HCT116 (cell line): ENCODE measurements at regions not wholly inside any gene's neighbourhood (a gene's known extent, or its start where the extent isn't known, plus 50 kb on each side); places are given as distances from the start of the nearest gene placed in this dataset.

ENCODE experiments used
- ATAC-seq: fragments of 200-7000 bp; cut with Tn5 transposase; 2 replicates; pipeline ENCODE4 v1.9.1; 2020; ENCODE audit warnings: mild to moderate bottlenecking, moderate library complexity
- BruUV-seq: library from RNA; stranded (reverse); fragments of 400-500 nt; replicated peaks from 2 replicates; lab custom pipeline; 2021; lab: Mats Ljungman, UMichigan
- CTCF ChIA-PET: fragments of 300-600 bp; sonication (Branson Sonifier 250); formaldehyde crosslinking; loops from one replicate; lab custom pipeline; 2021; ENCODE audit warnings: antibody characterized with exemption; lab: Charles Lee
- POLR2A ChIA-PET: fragments of 300-600, 350-600 bp; sonication (Branson Sonifier 250); formaldehyde crosslinking; loops from one replicate; lab custom pipeline; 2021; ENCODE audit warnings: antibody characterized with exemption; lab: Charles Lee
- RAD21 ChIA-PET, 2 experiments: fragments of 300-600 bp; sonication (Branson Sonifier 250); formaldehyde crosslinking; loops; one replicate each; lab custom pipeline; 2023; ENCODE audit warnings: low total read pairs in 2 of 2; ENCODE audit not compliant: uncharacterized antibody in 2 of 2, unreplicated experiment in 2 of 2, low non-redundant PET in 1 of 2; lab: Charles Lee
- DNase-seq: peaks from one replicate; pipeline ENCODE4 v3.0.0-alpha.2; 2010; ENCODE audit warnings: low read depth, low spot score
- H2AFZ ChIP-seq: fragments of 200-600 bp; shearing (Covaris generic), sonication (generic); 2 replicates; pipeline ENCODE4 v1.6.1; 2017; ENCODE audit warnings: low read depth, mixed run types, mixed read lengths, antibody characterized with exemption, low read length; ENCODE audit not compliant: poor library complexity, severe bottlenecking
- H3K27ac ChIP-seq: 2 replicates; pipeline ENCODE4 v1.5.1; 2012; ENCODE audit warnings: low read depth, low read length
- H3K27me3 ChIP-seq: fragments of 200-600 bp; sonication (generic); 2 replicates; pipeline ENCODE4 v1.6.1; 2016; ENCODE audit warnings: mixed run types, low read length, mixed read lengths; ENCODE audit not compliant: insufficient read depth
- H3K36me3 ChIP-seq, 2 experiments: fragments of 200-500 bp in 1 of 2; fragments of 200-600 bp in 1 of 2; sonication (Bioruptor generic) in 1 of 2; sonication (generic) in 1 of 2; 2 replicates each; pipeline versions ENCODE4 v1.5.1 to v1.6.1; 2014 to 2016; ENCODE audit warnings: low read length in 2 of 2, inconsistent platforms in 1 of 2, mixed read lengths in 1 of 2, mixed run types in 1 of 2; ENCODE audit not compliant: insufficient read depth in 2 of 2, control insufficient read depth in 1 of 2
- H3K4me1 ChIP-seq, 2 experiments: fragments of 200-600 bp in 1 of 2; sonication (generic) in 1 of 2; 2 replicates each; pipeline versions ENCODE4 v1.5.1 to v1.6.1; 2012 to 2017; ENCODE audit warnings: low read length in 2 of 2, inconsistent platforms in 1 of 2, mild to moderate bottlenecking in 1 of 2, mixed read lengths in 1 of 2, mixed run types in 1 of 2, moderate library complexity in 1 of 2; ENCODE audit not compliant: insufficient read depth in 2 of 2, control insufficient read depth in 1 of 2
- H3K4me2 ChIP-seq: fragments of 200-600 bp; sonication (generic); 2 replicates; pipeline ENCODE4 v1.6.1; 2017; ENCODE audit warnings: mixed run types, low read length, mixed read lengths
- H3K4me3 ChIP-seq, 2 experiments: fragments of 200-600 bp in 1 of 2; sonication (generic) in 1 of 2; replicated peaks in 1 of 2; 2 replicates each; pipeline ENCODE4 v1.5.1; 2011 to 2016; ENCODE audit warnings: low read length in 2 of 2, control low read depth in 1 of 2, low read depth in 1 of 2, mild to moderate bottlenecking in 1 of 2, mixed read lengths in 1 of 2, mixed run types in 1 of 2
- H3K79me2 ChIP-seq: fragments of 200-600 bp; sonication (generic); 2 replicates; pipeline ENCODE4 v1.6.1; 2017; ENCODE audit warnings: mild to moderate bottlenecking, mixed run types, low read length, moderate library complexity, mixed read lengths; ENCODE audit not compliant: insufficient read depth
- H3K9ac ChIP-seq: fragments of 200-600 bp; sonication (generic); 2 replicates; pipeline ENCODE4 v1.6.1; 2016; ENCODE audit warnings: low read length, mixed read lengths
- H3K9me2 ChIP-seq: fragments of 200-600 bp; sonication (generic), shearing (Covaris generic); 2 replicates; pipeline ENCODE4 v1.6.1; 2017; ENCODE audit warnings: mixed run types, mild to moderate bottlenecking, moderate library complexity; ENCODE audit not compliant: insufficient read depth
- H3K9me3 ChIP-seq, 2 experiments: fragments of 200-500 bp in 1 of 2; fragments of 200-600 bp in 1 of 2; sonication (Bioruptor generic) in 1 of 2; sonication (generic) in 1 of 2; 2 replicates each; pipeline ENCODE4 v1.6.1; 2014 to 2017; ENCODE audit warnings: low read length in 2 of 2, mixed read lengths in 2 of 2, inconsistent platforms in 1 of 2, low read depth in 1 of 2, mild to moderate bottlenecking in 1 of 2, mixed run types in 1 of 2, moderate library complexity in 1 of 2; ENCODE audit not compliant: control insufficient read depth in 1 of 2, insufficient read depth in 1 of 2
- H4K20me1 ChIP-seq: fragments of 200-600 bp; sonication (generic), shearing (Covaris generic); 2 replicates; pipeline ENCODE4 v1.6.1; 2017; ENCODE audit warnings: mixed run types, mild to moderate bottlenecking, moderate library complexity; ENCODE audit not compliant: insufficient read depth
- ATF3 ChIP-seq: IDR thresholded peaks from 2 replicates; pipeline ENCODE4 v1.6.1; 2012
- CTCF ChIP-seq, 3 experiments: fragments of 200-600 bp in 1 of 3; sonication (generic) in 1 of 3; IDR thresholded peaks in 2 of 3; conservative IDR thresholded peaks in 1 of 3; 2 replicates each; pipeline ENCODE4 v1.5.1; 2012 to 2017; ENCODE audit warnings: low read depth in 2 of 3, low read length in 2 of 3, antibody characterized with exemption in 1 of 3, borderline replicate concordance in 1 of 3, control low read depth in 1 of 3, mild to moderate bottlenecking in 1 of 3, mixed read lengths in 1 of 3, mixed run types in 1 of 3, moderate library complexity in 1 of 3; ENCODE audit not compliant: insufficient read depth in 1 of 3
- EGR1 ChIP-seq: IDR thresholded peaks from 2 replicates; pipeline ENCODE4 v1.6.1; 2012; ENCODE audit warnings: low read depth
- ELF1 ChIP-seq: IDR thresholded peaks from 2 replicates; pipeline ENCODE4 v1.6.1; 2012; ENCODE audit warnings: low read depth, borderline replicate concordance
- MAX ChIP-seq: IDR thresholded peaks from 2 replicates; pipeline ENCODE4 v1.6.1; 2012
- POLR2A ChIP-seq: IDR thresholded peaks from 2 replicates; pipeline ENCODE4 v1.7.0; 2011; ENCODE audit warnings: borderline replicate concordance; ENCODE audit not compliant: insufficient read depth, insufficient read length; ENCODE audit errors: extremely low read depth
- RAD21 ChIP-seq: IDR thresholded peaks from 2 replicates; pipeline ENCODE4 v1.6.1; 2012; ENCODE audit warnings: low read depth, mild to moderate bottlenecking
- TCF7L2 ChIP-seq: IDR thresholded peaks from 2 replicates; pipeline ENCODE4 v1.7.0; 2011; ENCODE audit warnings: borderline replicate concordance, inconsistent platforms; ENCODE audit not compliant: insufficient read depth, insufficient read length; ENCODE audit errors: extremely low read depth
- YY1 ChIP-seq: IDR thresholded peaks from 2 replicates; pipeline ENCODE4 v1.6.1; 2011; ENCODE audit warnings: low read length, low read depth, moderate library complexity, mild to moderate bottlenecking; ENCODE audit not compliant: insufficient replicate concordance; ENCODE audit errors: extremely low read depth
- intact Hi-C: fragments of 100-400 bp; cut with micrococcal nuclease; formaldehyde crosslinking; loops from 2 replicates; pipeline ENCODE4 v1.10.0; 2022

- Histone ChIP-seq H3K4me1 (no peaks in the 10 kb centered on the region), H3K4me2 (no peak overlapping the region), H3K79me2 (no peaks in the 10 kb centered on the region), H3K9me3 (peaks cover 4 to 18% of the 10 kb centered on the region in 2 experiments; a peak in 2 of 4 replicates), H3K9ac (no peak overlapping the region), H3K27ac (no peak overlapping the region), H3K4me3 (no peak overlapping the region), H3K9me2 (no peaks in the 10 kb centered on the region), H3K27me3 (no peaks in the 10 kb centered on the region), H4K20me1 (no peaks in the 10 kb centered on the region), H3K36me3 (no peaks in the 10 kb centered on the region; a peak in 1 of 4 replicates), H2AFZ (no peak overlapping the region)
- intact Hi-C loops = no loop called here
- ChIA-PET POLR2A (no interaction called here), RAD21 (no interaction called here), CTCF (no interaction called here)
- DNase-seq (no peak), ATAC-seq (no peak)
- TF ChIP-seq RAD21 (no peak), CTCF (IDR thresholded peaks at IDR 0.05 in 2 of 3, conservative IDR thresholded peaks at IDR 0.05 in 1 of 3; ENCODE audit: borderline replicate concordance in 1 of 3, insufficient read depth in 1 of 3, low read depth in 2 of 3, low read length in 2 of 3) (no peak), MAX (no peak), POLR2A (no peak), YY1 (no peak), ATF3 (no peak), EGR1 (no peak), ELF1 (no peak), TCF7L2 (no peak)
- BruUV-seq = no TSS peak
Measured at GRCh38 chr5:27497491-27497890, 459.1 kb upstream of the CDH9 start.
